ENCODE measurements at regions not wholly inside any gene's neighbourhood (a gene's known extent, or its start where the extent isn't known, plus 50 kb on each side); places are given as distances from the start of the nearest gene placed in this dataset.

- Histone ChIP-seq H3K27ac (no peak overlapping the region), H3K27me3 (no peaks in the 10 kb centered on the region), H3K36me3 (no peaks in the 10 kb centered on the region), H3K9me3 (no peaks in the 10 kb centered on the region), H3K4me3 (no peak overlapping the region), H3K4me1 (no peaks in the 10 kb centered on the region)
- 89 to 96% (median 92%) methylated on average over 20 to 25 of the region's 25 CpGs for WGBS, 4 donors
- intact Hi-C loops (cut with DNase I) = loop anchor here in 3 of 10 donors (5.0 to 10.0 kb wide), 4 partner anchors 56 to 314 kb away; partner anchors contain the start of gene CIBAR2 (in 1 of the 3)
- TF ChIP-seq, protein P1, sequence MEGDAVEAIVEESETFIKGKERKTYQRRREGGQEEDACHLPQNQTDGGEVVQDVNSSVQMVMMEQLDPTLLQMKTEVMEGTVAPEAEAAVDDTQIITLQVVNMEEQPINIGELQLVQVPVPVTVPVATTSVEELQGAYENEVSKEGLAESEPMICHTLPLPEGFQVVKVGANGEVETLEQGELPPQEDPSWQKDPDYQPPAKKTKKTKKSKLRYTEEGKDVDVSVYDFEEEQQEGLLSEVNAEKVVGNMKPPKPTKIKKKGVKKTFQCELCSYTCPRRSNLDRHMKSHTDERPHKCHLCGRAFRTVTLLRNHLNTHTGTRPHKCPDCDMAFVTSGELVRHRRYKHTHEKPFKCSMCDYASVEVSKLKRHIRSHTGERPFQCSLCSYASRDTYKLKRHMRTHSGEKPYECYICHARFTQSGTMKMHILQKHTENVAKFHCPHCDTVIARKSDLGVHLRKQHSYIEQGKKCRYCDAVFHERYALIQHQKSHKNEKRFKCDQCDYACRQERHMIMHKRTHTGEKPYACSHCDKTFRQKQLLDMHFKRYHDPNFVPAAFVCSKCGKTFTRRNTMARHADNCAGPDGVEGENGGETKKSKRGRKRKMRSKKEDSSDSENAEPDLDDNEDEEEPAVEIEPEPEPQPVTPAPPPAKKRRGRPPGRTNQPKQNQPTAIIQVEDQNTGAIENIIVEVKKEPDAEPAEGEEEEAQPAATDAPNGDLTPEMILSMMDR (IDR thresholded peaks at IDR 0.05) = no peak
- TF ChIP-seq POLR2A (IDR thresholded peaks at IDR 0.05) = no peak
- DNase-seq (peak in 3 of 5 donors; percentile 10 to 46 (median 25)), ATAC-seq (peak in 1 of 4 donors; percentile 10)
These were observed 184.0 kb upstream of the GSE1 start for GRCh38 chr16:85428899-85429775.

- intact Hi-C loops (cut with DNase I) = loop anchor here in 3 of 10 donors (5.0 to 10.0 kb wide), 4 partner anchors 55 to 315 kb away; partner anchors contain the start of gene CIBAR2 (in 1 of the 3)
These were observed 183.2 kb upstream of the GSE1 start for GRCh38 chr16:85429776-85430522.

GRCh38 chr16:85430523-85431421 is 182.3 kb upstream of the GSE1 start:
- DNase-seq (peak in 3 of 5 donors; percentile 17 to 44 (median 23)), ATAC-seq (no peak)
- 89 to 92% (median 90%) methylated on average over 35 to 37 of the region's 37 CpGs for WGBS, 4 donors
- intact Hi-C loops (cut with DNase I) = no loop called here
- no peaks in the 10 kb centered on the region for H3K27me3 ChIP-seq
- H3K4me1 ChIP-seq = no peaks in the 10 kb centered on the region
- no peak overlapping the region for H3K4me3 ChIP-seq
- no peaks in the 10 kb centered on the region for H3K9me3 ChIP-seq
- TF ChIP-seq, protein P1 (IDR thresholded peaks at IDR 0.05) = no peak
- no peaks in the 10 kb centered on the region for H3K36me3 ChIP-seq
- no peak overlapping the region for H3K27ac ChIP-seq

More at GRCh38 chr16:85429776-85430522, 183.2 kb upstream of the GSE1 start:
- peak in 1 of 5 donors; percentile 7 for DNase-seq
- no peak for ATAC-seq
- H3K27me3 ChIP-seq = no peaks in the 10 kb centered on the region
- no peak overlapping the region for H3K27ac ChIP-seq
- no peak overlapping the region for H3K4me3 ChIP-seq
- H3K9me3 ChIP-seq = no peaks in the 10 kb centered on the region
- H3K36me3 ChIP-seq = no peaks in the 10 kb centered on the region
- 81 to 88% (median 86%) methylated on average over 17 to 18 of the region's 18 CpGs for WGBS, 4 donors
- TF ChIP-seq, protein P1 (IDR thresholded peaks at IDR 0.05) = no peak
- no peak for TF ChIP-seq POLR2A (IDR thresholded peaks at IDR 0.05)
- no peaks in the 10 kb centered on the region for H3K4me1 ChIP-seq

Measured in heart left ventricle (tissue), 16 donors.